GM19351 (cell line): ENCODE measurements at regions not wholly inside any gene's neighbourhood (a gene's known extent, or its start where the extent isn't known, plus 50 kb on each side); places are given as distances from the start of the nearest gene placed in this dataset.
A peak's percentile ranks its signal among the peaks of the same experiment; 100 is the strongest.
"Not testable (repeated sequence)": the region's sequence is repeated elsewhere in the genome, so short reads cannot be mapped to it uniquely, and the experiment has no call there.

Source experiments
- ATAC-seq: cut with Tn5 transposase; IDR thresholded peaks from one replicate; pipeline ENCODE4 v1.9.1; 2021; ENCODE audit warnings: mild to moderate bottlenecking, moderate library complexity; ENCODE audit not compliant: unreplicated experiment

GRCh38 chr5:158451993-158452672 lies 593.2 kb upstream of the CLINT1 start:
- no peak for ATAC-seq

DNA sequence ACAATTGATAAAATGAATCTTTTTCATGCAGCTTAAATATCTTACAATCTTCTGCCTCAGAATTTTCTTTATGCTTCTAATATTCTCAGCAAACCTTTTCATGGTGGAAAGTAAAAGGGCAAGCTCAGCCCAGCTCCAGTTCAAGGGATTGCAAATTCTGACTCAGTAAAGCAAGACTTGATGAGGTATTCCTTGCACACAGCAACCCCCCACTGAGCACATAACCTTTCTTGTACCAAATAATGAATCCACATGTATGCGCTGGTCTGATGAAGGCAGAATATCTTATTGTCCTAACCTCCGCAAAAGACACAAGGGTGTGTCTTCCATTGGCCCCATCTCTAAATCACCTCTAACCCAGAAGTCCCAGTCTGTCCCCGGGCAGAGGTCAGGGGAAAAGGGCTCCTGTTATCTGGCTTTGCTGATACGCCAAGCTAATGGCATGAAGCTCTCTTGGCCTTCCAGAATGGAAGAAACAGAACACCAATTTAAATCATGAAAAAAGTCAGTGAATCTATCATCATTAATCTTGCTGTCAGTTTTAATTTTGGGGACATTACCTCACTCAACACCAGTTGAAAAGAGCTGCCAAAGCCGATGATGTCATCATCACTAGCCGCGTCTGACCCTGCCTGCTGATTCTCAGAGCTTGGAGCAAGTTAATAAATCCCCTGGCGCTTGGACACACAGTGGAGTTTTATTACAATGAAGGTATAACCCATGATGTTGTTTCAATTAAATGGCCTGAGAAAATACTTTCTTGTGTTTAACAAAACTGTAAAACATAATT lies 592.5 kb upstream of the CLINT1 start:
- ATAC-seq: no peak

DNA sequence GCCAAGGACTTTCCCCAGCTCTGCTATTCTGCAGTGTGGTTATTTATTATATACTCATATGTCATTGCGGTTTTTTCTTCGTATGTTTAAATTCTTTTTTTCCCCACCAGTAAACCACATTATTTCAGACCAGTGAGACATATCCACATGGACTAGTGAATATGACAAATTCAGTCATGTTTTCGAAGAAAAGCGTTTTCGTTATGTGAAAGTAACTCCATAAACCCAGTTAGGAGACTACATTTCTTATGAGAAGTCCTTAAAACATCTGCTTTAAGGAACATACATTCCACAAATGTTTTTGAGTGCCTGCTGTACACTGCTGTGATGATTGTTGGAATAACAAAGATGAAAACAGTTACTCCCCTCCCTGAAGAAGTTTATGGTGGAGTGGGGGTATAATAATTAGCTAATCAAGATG lies 591.8 kb upstream of the CLINT1 start:
- ATAC-seq: no peak

DNA sequence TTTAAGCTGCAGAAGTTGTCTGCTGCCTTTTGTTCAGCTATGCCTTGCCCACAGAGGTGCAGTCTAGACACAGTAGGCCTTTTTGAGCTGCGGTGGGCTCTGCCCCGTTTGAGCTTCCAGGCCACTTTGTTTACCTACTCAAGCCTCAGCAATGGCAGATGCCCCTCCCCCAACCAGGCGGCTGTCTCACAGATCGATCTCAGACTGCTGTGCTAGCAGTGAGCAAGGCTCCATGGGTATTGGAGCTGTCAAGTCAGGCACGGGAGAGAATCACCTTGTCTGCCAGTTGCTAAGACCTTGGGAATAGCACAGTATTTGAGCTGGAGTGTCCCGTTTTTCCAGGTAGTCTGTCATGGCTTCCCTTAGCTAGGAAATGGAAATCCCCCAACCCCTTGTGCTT lies 587.8 kb upstream of the CLINT1 start:
- not testable (repeated sequence) for ATAC-seq

DNA sequence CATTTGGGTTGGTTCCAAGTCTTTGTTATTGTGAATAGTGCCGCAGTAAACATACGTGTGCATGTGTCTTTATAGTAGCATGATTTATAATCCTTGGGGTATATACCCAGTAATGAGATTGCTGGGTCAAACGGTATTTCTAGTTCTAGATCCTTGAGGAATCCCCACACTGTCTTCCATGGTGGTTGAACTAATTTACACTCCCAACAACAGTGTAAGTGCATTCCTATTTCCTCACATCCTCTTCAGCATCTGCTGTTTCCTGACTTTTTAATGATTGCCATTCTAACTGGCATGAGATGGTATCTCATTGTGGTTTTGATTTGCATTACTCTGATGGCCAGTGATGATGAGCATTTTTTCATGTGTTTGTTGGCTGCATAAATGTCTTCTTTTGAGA lies 580.3 kb upstream of the CLINT1 start:
- not testable (repeated sequence) for ATAC-seq

- ATAC-seq: no peak
These were observed 577.5 kb upstream of the CLINT1 start for GRCh38 chr5:158436271-158437065.

GRCh38 chr5:158435161-158435616 lies 576.2 kb upstream of the CLINT1 start:
- peak; percentile 82 for ATAC-seq

GRCh38 chr5:158434749-158435148 lies 575.8 kb upstream of the CLINT1 start:
- ATAC-seq: peak; percentile 7

GRCh38 chr5:158433634-158434033 lies 574.7 kb upstream of the CLINT1 start:
- ATAC-seq: no peak

- ATAC-seq: peak; percentile 39
These were observed 572.6 kb upstream of the CLINT1 start for GRCh38 chr5:158431369-158432029.

DNA sequence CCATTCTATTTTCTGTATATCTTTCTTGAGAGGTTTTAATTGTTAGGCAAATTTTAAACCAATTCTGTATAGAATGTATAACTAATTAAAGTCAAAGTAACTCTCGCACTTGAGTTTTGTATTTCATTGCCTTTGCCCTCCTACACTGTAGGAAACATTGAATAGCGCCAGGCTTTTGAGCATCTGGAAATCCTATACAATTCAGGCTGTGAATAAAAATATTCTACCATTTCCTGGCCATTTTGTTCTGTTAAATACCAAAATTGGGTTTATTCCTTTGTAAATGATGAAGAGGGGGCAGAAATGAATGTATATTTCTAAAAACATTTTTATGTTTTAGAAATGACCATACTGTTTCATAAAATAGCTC lies 571.8 kb upstream of the CLINT1 start:
- ATAC-seq: no peak

- ATAC-seq: no peak
These were observed 571.3 kb upstream of the CLINT1 start for GRCh38 chr5:158430166-158430797.

DNA sequence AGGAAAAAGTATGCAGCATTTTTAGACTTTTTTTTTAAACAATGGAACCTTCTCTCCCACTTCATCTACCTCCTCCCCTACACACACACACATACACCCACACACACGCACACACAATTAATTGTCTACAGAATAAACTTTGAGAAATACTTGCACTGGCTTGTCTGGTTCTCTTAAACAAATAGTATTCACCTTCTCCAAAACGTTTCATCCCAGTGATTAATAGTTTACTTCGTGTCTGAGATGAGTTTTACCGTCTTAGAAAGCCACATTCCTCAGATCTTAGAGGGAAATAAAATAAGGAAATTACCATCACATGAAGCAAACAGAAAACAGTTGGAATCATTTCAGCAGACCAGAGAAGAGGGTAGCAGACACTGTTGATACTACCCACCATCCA lies 570.6 kb upstream of the CLINT1 start:
- ATAC-seq: no peak

GRCh38 chr5:158423623-158424200 lies 564.8 kb upstream of the CLINT1 start:
- ATAC-seq: no peak

GRCh38 chr5:158422653-158423515 lies 563.9 kb upstream of the CLINT1 start:
- ATAC-seq: no peak

DNA sequence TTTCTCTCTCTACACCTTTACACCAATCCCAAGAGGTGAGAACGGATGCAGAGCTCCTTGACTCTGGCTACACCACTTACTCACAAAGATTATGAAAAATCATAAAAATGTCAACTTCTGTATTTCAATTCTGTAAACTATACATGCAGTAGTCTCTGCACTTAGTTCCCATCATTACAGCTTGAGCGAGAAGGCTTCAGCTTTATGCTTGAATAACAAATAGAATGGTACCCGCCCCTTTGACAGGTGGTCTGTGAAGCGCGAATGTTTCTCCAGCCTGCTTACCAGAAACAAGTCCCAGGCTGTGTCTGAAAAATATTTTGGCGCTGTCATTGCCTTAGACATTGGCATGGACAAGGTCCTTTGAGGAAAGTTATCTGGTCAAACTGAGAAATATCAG lies 562.4 kb upstream of the CLINT1 start:
- no peak for ATAC-seq

- no peak for ATAC-seq
These were observed 560.2 kb upstream of the CLINT1 start for GRCh38 chr5:158419186-158419585.

DNA sequence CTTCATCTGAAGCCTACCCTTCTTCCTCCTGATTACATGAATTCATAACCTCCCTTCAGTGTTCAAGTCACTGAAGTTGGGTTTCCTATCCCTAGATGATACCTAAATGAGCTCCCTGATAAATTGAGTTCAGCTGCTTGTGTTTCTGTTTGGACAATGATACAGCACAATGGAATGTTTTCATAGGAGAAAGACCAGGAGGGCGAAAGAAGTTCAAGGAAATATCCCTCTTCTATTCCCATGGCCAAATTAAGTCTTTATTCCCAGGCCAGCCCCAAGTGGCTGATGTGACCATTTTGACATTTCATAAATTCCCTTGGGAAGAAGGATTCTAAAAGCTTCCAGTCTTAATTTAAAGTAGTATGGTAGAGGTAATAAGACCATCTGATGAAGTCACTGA lies 555.8 kb upstream of the CLINT1 start:
- ATAC-seq: no peak

DNA sequence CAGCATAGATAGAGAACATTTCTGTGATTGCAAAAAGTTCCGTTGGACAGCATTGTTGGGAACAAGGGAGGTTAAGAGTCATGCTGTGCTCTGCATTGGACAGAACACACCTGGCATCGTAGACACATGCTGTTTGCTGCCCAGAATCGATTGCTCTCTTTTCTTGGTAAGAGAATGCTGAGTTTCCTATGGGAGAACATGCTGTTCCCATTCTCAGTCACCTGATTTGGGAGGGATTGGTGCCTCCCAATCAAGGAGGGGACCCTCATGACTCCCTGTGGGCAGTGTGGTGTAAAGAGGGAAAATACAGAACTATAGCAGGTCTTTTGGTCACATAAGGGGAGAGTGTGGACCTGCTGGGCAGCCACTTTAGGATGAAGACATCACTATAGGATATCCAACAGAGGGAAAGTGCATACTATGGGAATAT lies 555.4 kb upstream of the CLINT1 start:
- ATAC-seq: no peak
